ENCODE measurements at regions not wholly inside any gene's neighbourhood (a gene's known extent, or its start where the extent isn't known, plus 50 kb on each side); places are given as distances from the start of the nearest gene placed in this dataset.

DNA sequence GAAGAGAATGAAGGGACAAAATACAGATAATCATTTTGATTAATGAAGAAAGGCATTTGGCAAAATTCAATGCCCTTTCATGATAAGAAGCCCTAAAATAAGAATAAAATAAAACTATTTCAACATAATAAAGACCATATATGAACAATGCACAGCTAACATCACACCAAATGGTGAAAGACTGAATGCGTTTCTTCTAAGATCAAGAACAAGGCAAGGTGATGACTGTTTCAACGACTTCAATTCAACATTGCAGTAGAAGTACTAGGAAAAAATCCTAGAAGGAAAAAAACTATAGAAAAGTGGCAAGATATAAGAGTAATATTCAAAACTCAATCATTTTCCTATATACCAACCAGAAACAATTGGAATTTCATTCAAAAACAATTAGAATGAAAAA is 280.1 kb upstream of the GRM7 start:
- TF ChIP-seq, protein P1, sequence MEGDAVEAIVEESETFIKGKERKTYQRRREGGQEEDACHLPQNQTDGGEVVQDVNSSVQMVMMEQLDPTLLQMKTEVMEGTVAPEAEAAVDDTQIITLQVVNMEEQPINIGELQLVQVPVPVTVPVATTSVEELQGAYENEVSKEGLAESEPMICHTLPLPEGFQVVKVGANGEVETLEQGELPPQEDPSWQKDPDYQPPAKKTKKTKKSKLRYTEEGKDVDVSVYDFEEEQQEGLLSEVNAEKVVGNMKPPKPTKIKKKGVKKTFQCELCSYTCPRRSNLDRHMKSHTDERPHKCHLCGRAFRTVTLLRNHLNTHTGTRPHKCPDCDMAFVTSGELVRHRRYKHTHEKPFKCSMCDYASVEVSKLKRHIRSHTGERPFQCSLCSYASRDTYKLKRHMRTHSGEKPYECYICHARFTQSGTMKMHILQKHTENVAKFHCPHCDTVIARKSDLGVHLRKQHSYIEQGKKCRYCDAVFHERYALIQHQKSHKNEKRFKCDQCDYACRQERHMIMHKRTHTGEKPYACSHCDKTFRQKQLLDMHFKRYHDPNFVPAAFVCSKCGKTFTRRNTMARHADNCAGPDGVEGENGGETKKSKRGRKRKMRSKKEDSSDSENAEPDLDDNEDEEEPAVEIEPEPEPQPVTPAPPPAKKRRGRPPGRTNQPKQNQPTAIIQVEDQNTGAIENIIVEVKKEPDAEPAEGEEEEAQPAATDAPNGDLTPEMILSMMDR (IDR thresholded peaks at IDR 0.05; ENCODE audit: insufficient read depth, low read length, poor library complexity, severe bottlenecking), result no peak
- no peak for TF ChIP-seq EZH2phosphoT487 (conservative IDR thresholded peaks at IDR 0.05; ENCODE audit: low read length)
